B cell (primary cell): ENCODE measurements at regions not wholly inside any gene's neighbourhood (a gene's known extent, or its start where the extent isn't known, plus 50 kb on each side); places are given as distances from the start of the nearest gene placed in this dataset.

Experiments
- EZH2 ChIP-seq: IDR thresholded peaks from 2 replicates; pipeline ENCODE4 v1.6.1; 2012; ENCODE audit warnings: borderline replicate concordance, low read depth, mild to moderate bottlenecking, moderate library complexity, low read length; ENCODE audit not compliant: insufficient read depth, poor library complexity, severe bottlenecking
- TF ChIP-seq, protein P1 (sequence below): fragments of 200-600 bp; IDR thresholded peaks from one replicate; pipeline ENCODE4 v1.8.0; 2022; ENCODE audit warnings: antibody characterized with exemption, mild to moderate bottlenecking

- TF ChIP-seq EZH2, result no peak
- TF ChIP-seq, protein P1, sequence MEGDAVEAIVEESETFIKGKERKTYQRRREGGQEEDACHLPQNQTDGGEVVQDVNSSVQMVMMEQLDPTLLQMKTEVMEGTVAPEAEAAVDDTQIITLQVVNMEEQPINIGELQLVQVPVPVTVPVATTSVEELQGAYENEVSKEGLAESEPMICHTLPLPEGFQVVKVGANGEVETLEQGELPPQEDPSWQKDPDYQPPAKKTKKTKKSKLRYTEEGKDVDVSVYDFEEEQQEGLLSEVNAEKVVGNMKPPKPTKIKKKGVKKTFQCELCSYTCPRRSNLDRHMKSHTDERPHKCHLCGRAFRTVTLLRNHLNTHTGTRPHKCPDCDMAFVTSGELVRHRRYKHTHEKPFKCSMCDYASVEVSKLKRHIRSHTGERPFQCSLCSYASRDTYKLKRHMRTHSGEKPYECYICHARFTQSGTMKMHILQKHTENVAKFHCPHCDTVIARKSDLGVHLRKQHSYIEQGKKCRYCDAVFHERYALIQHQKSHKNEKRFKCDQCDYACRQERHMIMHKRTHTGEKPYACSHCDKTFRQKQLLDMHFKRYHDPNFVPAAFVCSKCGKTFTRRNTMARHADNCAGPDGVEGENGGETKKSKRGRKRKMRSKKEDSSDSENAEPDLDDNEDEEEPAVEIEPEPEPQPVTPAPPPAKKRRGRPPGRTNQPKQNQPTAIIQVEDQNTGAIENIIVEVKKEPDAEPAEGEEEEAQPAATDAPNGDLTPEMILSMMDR, result no peak
These were observed 70.5 kb upstream of the CCDC39 start for GRCh38 chr3:180749796-180750195.
